ENCODE measurements at regions not wholly inside any gene's neighbourhood (a gene's known extent, or its start where the extent isn't known, plus 50 kb on each side); places are given as distances from the start of the nearest gene placed in this dataset.

DNA sequence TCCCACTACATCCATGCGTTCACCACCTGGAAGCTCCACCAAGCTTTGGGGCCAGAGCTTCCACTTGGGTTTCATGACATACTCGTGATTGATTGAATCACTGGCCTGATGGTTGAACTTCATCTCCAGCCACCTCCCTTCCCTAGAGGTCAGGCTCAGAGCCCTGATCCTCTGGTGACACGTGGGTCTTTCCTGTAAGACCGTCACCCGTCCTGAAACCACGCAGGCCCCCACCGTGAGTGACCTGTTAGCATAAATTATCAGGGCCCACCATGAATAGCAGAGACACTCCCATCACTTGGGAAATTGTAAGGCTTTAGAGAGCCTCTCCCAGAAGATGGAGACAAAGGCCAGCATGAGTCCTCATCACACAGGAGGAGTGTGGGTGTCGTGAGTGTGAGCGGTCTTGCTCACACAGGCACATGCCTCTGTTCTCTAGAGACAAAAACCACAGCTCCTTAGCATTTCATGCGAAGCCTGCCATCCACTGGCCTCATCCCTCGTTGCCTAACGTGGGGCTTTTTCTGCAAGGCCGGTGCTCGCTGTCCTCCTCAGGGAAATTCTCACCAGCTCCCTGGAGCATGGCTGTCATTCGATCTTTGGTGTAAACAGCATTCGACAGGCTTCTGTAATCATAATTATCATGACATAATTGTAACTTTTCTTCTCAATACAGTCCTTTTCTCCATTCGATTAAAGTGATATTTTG is 65.1 kb upstream of the DUSP22 start:
- no peak for DNase-seq

DNA sequence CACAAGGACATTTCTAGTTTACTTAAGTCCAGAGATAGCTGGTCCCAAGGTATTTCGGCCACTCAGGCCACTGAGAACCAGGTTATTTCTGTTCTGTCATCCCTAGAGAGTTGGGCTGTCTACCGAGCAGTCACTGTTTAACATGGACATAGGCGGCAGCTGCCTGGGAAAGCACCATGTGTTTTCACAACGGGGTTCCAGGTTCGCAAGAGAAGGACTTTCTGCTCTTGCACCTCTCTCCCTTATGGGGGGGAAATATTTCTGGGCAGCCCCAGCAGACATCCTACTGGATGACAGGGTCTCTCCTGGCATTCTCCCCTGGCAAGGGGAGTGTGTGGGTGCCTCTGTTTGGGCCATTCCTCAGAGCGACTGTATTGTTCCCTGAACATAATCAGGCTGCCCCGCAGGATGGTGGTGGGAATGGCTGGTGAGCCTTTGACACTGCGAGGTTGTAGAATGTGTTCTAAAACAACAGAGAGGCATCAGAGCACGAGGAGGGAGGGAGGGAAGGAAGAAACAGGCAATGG is 64.4 kb upstream of the DUSP22 start:
- no peak for DNase-seq

DNA sequence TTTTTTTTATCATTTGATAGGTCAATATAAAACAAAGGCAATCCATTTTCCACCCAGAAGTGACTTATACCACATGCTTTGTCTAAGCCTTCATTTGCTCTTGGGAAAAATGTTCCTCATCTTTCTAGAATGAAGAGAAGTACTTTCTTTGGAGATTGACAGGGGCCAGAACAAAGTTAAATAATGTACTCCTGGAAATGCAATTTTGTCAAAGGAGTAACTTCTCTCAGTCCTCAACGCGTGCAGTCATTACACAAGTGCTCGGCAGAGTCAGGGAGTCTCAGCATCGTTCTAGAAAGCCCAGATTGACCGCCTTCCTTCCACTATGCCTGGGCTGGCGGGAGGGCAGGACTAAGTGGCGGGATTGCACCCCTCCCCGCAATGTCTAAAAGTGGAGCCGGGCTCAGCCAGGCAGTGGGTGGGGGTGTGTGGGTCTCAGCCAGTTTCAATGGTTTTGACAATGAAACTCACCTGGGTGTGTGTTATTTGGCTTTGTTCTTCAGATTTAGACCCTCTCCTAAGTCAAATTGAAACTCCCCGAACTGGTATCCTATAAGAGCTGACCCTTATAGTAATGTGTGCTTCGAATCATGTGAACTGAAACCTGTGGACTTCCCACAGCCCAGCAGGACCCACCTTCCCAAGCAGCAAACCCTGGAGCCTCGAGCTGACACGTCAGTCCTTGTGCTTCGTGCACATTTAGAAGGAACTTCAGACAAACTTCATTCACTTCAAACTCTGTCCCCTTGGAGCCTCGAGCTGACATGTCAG is 63.2 kb upstream of the DUSP22 start:
- no peak for DNase-seq

DNA sequence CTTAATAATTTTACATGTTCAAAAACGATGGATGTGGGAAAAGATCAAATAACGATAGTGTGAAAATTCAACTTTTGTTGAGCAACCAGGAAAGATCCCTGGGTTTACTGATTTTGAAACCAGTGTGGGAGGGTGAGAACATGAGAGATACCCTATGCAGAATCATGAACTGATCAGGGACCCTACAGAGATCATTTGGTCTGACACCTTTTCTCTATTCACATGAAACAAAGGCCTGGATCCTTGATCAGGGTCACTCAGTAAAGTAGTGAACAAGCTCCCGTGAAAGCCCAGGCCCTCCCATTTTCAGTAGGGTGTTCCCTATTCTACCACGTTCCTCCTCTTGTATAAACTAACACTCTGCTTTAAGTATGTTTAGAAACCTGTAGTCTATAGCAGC is 60.5 kb upstream of the DUSP22 start:
- no peak for DNase-seq

DNA sequence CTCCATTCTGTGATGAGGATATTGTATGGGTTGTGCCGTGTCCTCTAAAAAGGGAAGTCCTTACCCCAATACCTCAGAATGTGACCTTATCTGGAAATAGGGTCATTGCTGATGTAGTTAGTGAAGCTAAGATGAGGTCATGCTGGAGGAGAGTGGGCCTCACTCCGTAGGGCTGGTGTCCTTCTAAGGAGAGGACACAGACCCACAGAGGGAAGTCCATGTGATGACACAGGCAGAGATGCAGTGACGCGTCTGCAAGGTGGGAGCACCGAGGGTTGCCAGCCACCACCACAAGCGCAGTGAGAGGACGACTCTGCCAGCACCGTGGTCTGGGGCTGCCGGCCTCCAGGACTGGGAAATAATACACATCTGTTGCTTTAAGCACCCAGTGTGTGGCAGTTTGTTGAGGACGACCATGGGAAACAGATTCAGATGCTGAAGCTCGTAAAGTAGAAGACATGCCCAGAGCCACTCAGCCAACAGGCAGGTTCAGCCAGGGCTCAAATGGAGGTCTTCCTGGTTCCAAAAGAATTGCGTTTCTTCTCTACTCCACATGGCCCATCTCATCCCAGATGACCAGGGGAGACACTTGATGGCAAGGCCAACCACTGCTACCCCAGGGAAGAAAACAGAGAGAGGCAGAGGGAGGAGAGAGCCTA is 59.2 kb upstream of the DUSP22 start:
- no peak for DNase-seq

DNA sequence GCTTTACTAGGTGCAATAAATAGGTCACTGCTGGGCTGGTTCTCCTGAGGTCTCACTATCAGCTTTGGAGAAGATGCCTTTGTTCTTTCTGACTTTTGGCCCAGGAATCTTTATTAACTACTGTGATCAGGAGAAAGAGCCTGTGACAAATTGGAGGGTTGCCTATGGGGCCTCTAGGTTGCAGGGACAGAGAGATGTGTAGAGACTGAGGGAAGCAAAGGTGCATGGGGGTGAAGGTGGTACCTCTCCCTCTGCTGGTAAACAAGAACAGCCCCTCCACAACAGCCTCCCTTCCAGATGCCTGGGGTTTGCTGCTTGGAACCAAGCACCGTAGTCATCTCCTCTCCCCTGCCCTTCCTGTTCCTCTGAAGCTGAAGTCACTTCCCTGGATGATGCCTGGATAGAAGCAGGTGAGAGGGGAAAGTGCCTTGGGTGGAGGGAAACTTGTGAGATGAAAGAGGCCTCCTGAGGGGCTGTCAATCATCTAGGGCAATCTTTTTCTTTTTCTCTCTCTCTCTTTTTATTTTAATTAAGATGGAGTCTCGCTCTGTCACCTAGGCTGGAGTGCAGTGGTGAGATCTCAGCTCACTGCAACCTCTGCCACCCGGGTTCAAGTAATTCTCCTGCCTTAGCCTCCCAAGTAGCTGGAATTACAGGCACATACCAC is 57.4 kb upstream of the DUSP22 start:
- no peak for DNase-seq

DNA sequence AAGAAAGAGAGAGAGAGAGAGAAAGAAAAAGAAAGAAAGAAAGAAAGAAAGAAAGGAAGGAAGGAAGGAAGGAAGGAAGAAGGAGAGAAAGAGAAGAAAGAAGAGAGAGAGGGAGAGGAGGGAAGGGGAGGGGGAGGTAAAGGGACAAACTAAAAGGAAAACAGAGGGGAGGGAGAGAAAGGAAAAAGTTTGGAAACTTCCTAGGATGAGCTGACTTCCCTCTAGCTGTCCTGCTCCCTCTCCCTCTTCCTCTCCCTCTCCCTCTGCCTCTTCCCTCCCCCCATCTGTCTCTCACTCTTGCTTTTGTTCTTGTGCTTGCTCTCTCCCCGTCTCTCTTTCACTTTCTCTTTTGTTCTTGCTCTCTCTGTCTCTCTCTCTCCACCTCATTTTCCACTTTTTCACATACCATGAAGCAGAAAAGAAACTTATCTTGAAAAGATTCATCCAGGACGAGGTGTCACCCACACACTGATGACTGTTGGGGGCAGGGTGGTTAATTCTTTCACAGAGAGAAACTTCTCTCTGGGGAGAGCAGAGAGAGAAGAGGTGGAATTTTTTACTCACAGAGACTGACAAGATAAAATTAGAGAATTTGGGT is 56.4 kb upstream of the DUSP22 start:
- DNase-seq: peak; percentile 66 to 77

DNA sequence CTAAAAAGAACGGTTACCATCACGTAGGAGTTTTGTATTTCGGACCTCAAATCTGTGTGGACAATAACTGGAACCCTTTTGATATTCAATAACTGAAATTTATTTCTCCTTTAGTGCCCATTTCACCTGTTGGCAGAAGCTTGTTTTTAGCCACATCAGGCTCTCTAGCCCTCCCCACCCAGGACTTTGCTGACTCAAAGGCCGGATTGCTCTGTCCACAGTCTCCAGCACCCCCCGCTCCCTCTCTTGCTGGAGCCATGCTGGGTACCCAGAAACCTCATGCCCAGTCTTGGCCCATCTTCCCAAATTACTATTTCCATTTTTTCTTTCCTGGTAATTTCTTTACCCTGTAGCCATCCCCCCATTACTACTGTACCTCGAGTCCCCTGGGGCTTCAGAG is 55.8 kb upstream of the DUSP22 start:
- no peak for DNase-seq

DNA sequence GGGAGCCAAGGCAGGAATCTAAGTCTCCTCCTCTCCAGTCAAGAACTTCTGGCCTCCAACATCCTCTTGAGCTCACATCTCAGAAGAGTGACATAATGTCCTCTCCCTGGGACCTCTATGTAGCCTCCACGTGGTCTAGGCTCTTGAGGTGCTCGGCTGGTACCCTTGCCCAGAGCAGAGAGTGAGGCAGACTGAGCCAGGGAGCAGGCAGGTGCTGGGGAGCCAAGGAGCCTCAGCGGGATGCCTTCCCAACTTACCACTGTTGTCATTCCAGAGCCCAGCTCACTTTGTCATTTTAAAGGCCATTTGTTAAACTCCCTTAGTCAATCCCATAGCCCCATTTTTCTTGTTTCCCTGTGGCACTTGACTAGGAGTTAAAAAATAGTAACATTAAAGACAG is 52.1 kb upstream of the DUSP22 start:
- DNase-seq: no peak

DNA sequence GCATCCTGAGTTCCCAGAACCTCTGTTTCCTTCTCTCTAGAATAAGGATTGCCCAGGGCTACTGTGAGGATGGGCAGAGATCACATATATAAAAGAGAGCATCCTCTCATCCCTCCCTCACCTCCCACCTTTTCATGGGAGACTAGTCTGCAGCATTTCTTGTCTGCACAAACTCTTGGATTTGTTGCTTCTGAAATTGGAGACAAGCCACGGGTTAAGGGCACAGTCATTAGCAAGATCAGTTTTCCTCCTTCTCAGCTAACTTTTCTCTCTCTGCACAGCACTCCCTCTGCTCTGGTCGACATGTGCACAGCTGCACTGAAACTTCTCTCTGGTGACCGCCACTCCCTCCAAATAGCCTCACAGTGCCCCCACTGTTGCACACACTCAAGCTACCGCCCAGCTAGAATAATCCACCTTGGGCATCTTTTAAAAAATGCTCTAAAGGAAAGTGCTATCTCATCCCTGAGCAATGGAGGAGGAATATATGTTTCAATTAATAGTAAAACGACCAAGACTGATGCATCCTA is 50.9 kb upstream of the DUSP22 start:
- no peak for DNase-seq

Measured in stimulated activated CD4-positive, alpha-beta T cell treated with anti-CD3 and anti-CD28 coated beads, Interleukin-2, amount 100 ng/mL, for 24 hours (primary cell).